Neutrophil (primary cell): ENCODE measurements at regions not wholly inside any gene's neighbourhood (a gene's known extent, or its start where the extent isn't known, plus 50 kb on each side); places are given as distances from the start of the nearest gene placed in this dataset.

Experiments
- H3K27ac ChIP-seq: fragments of 200-600 bp; sonication (generic); 2 replicates; pipeline ENCODE4 v1.5.1; 2016; ENCODE audit warnings: mild to moderate bottlenecking, moderate library complexity
- H3K27me3 ChIP-seq: fragments of 200-600 bp; sonication (generic); 2 replicates; pipeline ENCODE4 v1.6.0; 2016; ENCODE audit warnings: mild to moderate bottlenecking
- H3K36me3 ChIP-seq: fragments of 200-600 bp; sonication (generic); 2 replicates; pipeline ENCODE4 v1.5.1; 2017
- H3K4me1 ChIP-seq, 2 experiments: fragments of 200-600 bp in 1 of 2; sonication (generic) in 1 of 2; 1 replicate in 1 of 2; 2 replicates in 1 of 2; pipeline versions ENCODE4 v1.5.1 to v1.6.1; 2013 to 2016; ENCODE audit warnings: low read depth in 1 of 2, low read length in 1 of 2, mild to moderate bottlenecking in 1 of 2, moderate library complexity in 1 of 2; ENCODE audit not compliant: control insufficient read depth in 1 of 2, insufficient read depth in 1 of 2
- H3K4me3 ChIP-seq, 2 experiments: fragments of 200-600 bp in 1 of 2; sonication (generic) in 1 of 2; 1 replicate in 1 of 2; 2 replicates in 1 of 2; pipeline ENCODE4 v1.5.1; 2013 to 2016; ENCODE audit warnings: low read depth in 1 of 2, low read length in 1 of 2, mild to moderate bottlenecking in 1 of 2, moderate library complexity in 1 of 2
- H3K9me3 ChIP-seq: fragments of 200-600 bp; sonication (generic); 2 replicates; pipeline ENCODE4 v1.5.1; 2016
- TF ChIP-seq, protein P1 (sequence below): fragments of 200-600 bp; sonication (generic); IDR thresholded peaks from 2 replicates; pipeline ENCODE4 v1.5.1; 2016; ENCODE audit warnings: antibody characterized with exemption

DNA sequence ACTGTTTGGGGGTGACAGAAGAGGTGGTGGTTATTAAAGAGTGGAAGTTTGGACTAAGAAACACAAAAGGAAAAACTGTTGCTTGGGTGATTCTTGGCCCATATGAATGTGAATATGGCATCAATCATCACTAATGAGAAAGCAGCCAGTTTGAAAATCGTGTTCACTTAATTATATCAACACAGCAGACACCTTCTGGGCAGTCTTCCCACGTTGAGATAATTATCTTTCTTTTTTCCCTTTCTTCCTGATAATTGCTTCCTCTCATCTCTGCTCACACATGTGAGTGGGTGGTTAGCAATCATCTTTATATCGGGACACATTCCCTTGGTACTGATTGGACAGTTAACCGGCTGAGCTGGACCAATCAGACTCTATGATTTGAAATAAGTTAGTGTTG is 539.7 kb downstream of the AACS start:
- Histone ChIP-seq H3K9me3 (no peaks in the 10 kb centered on the region), H3K27me3 (no peaks in the 10 kb centered on the region), H3K4me1 (no peaks in the 10 kb centered on the region), H3K36me3 (no peaks in the 10 kb centered on the region), H3K4me3 (no peak overlapping the region), H3K27ac (no peak overlapping the region)
- TF ChIP-seq, protein P1, sequence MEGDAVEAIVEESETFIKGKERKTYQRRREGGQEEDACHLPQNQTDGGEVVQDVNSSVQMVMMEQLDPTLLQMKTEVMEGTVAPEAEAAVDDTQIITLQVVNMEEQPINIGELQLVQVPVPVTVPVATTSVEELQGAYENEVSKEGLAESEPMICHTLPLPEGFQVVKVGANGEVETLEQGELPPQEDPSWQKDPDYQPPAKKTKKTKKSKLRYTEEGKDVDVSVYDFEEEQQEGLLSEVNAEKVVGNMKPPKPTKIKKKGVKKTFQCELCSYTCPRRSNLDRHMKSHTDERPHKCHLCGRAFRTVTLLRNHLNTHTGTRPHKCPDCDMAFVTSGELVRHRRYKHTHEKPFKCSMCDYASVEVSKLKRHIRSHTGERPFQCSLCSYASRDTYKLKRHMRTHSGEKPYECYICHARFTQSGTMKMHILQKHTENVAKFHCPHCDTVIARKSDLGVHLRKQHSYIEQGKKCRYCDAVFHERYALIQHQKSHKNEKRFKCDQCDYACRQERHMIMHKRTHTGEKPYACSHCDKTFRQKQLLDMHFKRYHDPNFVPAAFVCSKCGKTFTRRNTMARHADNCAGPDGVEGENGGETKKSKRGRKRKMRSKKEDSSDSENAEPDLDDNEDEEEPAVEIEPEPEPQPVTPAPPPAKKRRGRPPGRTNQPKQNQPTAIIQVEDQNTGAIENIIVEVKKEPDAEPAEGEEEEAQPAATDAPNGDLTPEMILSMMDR: no peak

DNA sequence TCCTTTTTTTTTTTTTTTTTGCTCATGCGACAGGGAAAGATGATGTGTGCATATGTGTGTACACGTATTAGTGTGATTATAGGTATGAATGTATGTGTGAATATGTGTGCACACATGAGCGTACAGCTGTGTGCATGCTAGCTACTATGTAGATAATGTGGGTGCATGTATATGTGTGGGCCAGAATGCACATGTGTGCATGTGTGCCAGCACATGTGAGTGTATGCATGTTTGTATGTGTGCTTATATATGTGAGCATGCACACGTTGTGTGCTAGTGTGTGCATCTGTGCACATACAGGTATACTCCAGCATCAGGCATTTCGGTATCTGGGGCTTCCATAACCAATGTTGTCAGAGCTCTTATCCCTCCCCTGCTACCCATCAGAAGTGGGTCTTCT is 541.1 kb downstream of the AACS start:
- Histone ChIP-seq H3K36me3 (no peaks in the 10 kb centered on the region), H3K9me3 (no peaks in the 10 kb centered on the region), H3K4me3 (no peak overlapping the region), H3K27me3 (no peaks in the 10 kb centered on the region), H3K27ac (no peak overlapping the region), H3K4me1 (no peaks in the 10 kb centered on the region)
- TF ChIP-seq, protein P1: no peak

DNA sequence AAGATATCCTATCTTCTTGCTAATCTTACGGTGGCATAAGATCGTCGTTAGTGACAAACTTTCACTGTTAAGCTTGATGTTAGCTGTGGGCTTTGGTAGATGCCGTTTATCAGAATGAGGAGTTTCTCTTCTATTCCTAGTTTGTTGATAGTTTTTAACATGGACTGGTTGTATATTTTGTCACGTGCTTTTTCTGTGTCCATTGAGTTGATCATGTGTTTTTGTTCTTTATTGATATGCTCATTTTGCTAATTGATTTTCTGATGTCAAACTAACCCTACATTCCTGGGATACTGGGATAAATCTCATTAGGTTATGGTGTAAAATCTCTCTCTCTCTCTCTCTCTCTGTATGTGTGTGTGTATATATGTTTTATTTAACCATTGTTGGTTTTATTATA is 545.1 kb downstream of the AACS start:
- Histone ChIP-seq H3K4me1 (no peaks in the 10 kb centered on the region), H3K4me3 (no peak overlapping the region), H3K36me3 (no peaks in the 10 kb centered on the region), H3K9me3 (no peaks in the 10 kb centered on the region), H3K27me3 (no peaks in the 10 kb centered on the region), H3K27ac (no peak overlapping the region)
- TF ChIP-seq, protein P1: no peak

DNA sequence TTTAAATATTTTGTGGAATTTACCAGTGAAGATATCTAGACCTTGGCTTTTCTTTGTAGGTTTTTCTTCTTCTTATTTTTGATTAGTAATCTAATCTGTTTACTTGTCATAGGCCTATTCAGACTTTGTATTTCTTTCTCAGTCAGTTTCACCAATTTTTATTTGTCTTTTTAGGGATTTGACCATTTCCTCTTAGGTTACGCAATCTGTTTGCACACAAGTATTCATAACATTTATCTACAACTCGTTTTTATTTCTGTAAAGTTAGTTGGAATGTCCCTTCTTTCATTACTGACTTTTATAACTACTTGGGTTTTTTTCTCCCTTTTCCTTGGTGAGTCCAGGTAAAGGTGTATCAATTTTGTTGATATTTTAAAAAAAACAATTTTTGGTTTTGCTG is 545.7 kb downstream of the AACS start:
- H3K27ac ChIP-seq: no peak overlapping the region
- no peak overlapping the region for H3K4me3 ChIP-seq
- TF ChIP-seq, protein P1: no peak
- H3K36me3 ChIP-seq: no peaks in the 10 kb centered on the region
- H3K4me1 ChIP-seq: no peaks in the 10 kb centered on the region
- H3K27me3 ChIP-seq: no peaks in the 10 kb centered on the region
- H3K9me3 ChIP-seq: no peaks in the 10 kb centered on the region

DNA sequence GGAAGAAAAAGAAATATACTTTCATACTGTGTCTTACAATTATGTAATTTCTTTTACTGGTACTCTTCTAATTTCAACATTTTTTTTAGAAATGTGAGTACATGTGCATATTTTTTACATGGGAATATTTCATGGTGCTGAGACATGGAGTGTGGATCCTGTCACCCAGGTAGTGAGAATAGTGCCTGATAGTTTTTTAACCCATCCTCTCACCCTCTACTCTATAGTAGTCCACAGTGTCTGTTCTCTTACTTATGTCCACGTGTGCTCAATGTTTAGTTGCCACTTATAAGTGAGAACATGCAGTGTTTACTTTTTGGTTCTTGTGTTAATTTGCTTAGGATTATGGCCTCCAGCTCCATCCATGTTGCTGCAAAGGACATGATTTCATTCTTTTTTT is 548.8 kb downstream of the AACS start:
- TF ChIP-seq, protein P1: no peak
- no peaks in the 10 kb centered on the region for H3K4me1 ChIP-seq
- no peaks in the 10 kb centered on the region for H3K36me3 ChIP-seq
- H3K27me3 ChIP-seq: no peaks in the 10 kb centered on the region
- H3K9me3 ChIP-seq: no peaks in the 10 kb centered on the region
- H3K27ac ChIP-seq: no peak overlapping the region
- no peak overlapping the region for H3K4me3 ChIP-seq

DNA sequence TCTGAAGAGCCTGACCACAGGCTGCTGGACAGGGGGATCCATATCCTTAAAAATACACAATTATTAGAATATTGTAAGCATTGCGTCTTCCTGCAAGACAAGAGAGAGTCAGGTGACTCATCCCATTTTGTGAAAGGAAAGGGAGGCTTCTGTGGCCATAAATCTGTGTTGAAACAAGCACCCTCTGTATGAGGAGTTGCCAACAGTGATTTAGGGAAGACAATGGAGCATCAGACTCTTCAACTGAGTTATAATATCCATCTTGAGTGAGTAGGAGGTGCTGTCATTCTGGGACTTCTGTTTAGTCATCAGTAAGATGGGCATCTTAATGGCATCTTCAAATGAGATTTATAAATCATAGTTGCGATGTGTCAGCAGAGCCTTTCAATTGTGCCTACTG is 554.5 kb downstream of the AACS start:
- Histone ChIP-seq H3K9me3 (no peaks in the 10 kb centered on the region), H3K4me1 (no peaks in the 10 kb centered on the region), H3K27me3 (no peaks in the 10 kb centered on the region), H3K27ac (no peak overlapping the region), H3K4me3 (no peak overlapping the region), H3K36me3 (no peaks in the 10 kb centered on the region)
- TF ChIP-seq, protein P1: no peak
